ENCODE measurements at regions not wholly inside any gene's neighbourhood (a gene's known extent, or its start where the extent isn't known, plus 50 kb on each side); places are given as distances from the start of the nearest gene placed in this dataset.

GRCh38 chr1:244768804-244769203, 66.7 kb upstream of the COX20 start:
- ChIA-PET CTCF (no interaction called here), POLR2A (ENCODE audit: unreplicated experiment) (no interaction called here)
- no peak overlapping the region for H2AK5ac ChIP-seq (ENCODE audit: low read depth, low read length)
- H2BK15ac ChIP-seq (ENCODE audit: low read depth, low read length) = no peak overlapping the region
- dilution Hi-C loops (cut with HindIII; ENCODE audit: low sequenced_read_pairs, unreplicated experiment) = no loop called here
- H3K14ac ChIP-seq (replicated peaks; ENCODE audit: low read depth, low read length) = no peak overlapping the region
- no peak overlapping the region for H4K8ac ChIP-seq (ENCODE audit: low read depth in 2 of 2, low read length in 2 of 2)
- H3K4me3 ChIP-seq (ENCODE audit: insufficient read depth, low read depth, low read length) = no peak overlapping the region
- no peaks in the 10 kb centered on the region; the same call in 1 of the 2 replicates for H3K9me3 ChIP-seq (ENCODE audit: control insufficient read depth, insufficient read depth, low read length)
- DNase-seq (no peak), ATAC-seq (ENCODE audit: low read depth) (no peak)
- H4K5ac ChIP-seq (ENCODE audit: low read depth, low read length) = no peak overlapping the region
- H3K4ac ChIP-seq (ENCODE audit: low read depth, low read length) = no peak overlapping the region
- H2BK120ac ChIP-seq (ENCODE audit: low read depth, low read length) = no peak overlapping the region
- H4K91ac ChIP-seq (ENCODE audit: insufficient read depth, low read depth, low read length) = no peak overlapping the region
- H4K20me1 ChIP-seq (ENCODE audit: insufficient read depth, low read length) = no peaks in the 10 kb centered on the region
- no peak overlapping the region for H3K4me2 ChIP-seq (ENCODE audit: low read depth, low read length)
- no peak overlapping the region for H3K56ac ChIP-seq (ENCODE audit: extremely low read depth, insufficient read depth, low read length)
- no peaks in the 10 kb centered on the region for H3K4me1 ChIP-seq (ENCODE audit: control insufficient read depth, insufficient read depth, low read length)
- BruUV-seq (replicated peaks) = no TSS peak
- intact Hi-C loops (cut with micrococcal nuclease) = no loop called here
- H2AFZ ChIP-seq (replicated peaks; ENCODE audit: low read length, poor library complexity) = no peak overlapping the region
- no peak overlapping the region for H2BK20ac ChIP-seq (ENCODE audit: low read depth, low read length)
- H3K27me3 ChIP-seq (ENCODE audit: control insufficient read depth, insufficient read depth, low read length) = peaks cover 5% of the 10 kb centered on the region; the same call in 1 of the 2 replicates
- H2AK9ac ChIP-seq (replicated peaks; ENCODE audit: low read depth, low read length, poor library complexity) = no peak overlapping the region
- no peaks in the 10 kb centered on the region for H3K36me3 ChIP-seq (ENCODE audit: control insufficient read depth, insufficient read depth, low read length)
- no CpG with 5 or more reads among the region's 5 CpGs for WGBS, 2 experiments (ENCODE audit: extremely low coverage in 2 of 2, insufficient read length in 1 of 2)
- H3K9me1 ChIP-seq (ENCODE audit: insufficient read depth, low read length) = no peaks in the 10 kb centered on the region; the same call in 1 of the 2 replicates
- TF ChIP-seq BHLHE40 (IDR thresholded peaks at IDR 0.05; ENCODE audit: low read depth, low read length) (no peak), SMC3 (IDR thresholded peaks at IDR 0.05; ENCODE audit: low read depth, low read length) (no peak), USF2 (IDR thresholded peaks at IDR 0.05; ENCODE audit: low read depth, low read length) (no peak), MXI1 (IDR thresholded peaks at IDR 0.05; ENCODE audit: borderline replicate concordance, low read depth, low read length) (no peak), NFE2L2 (IDR thresholded peaks at IDR 0.05; ENCODE audit: low read depth, low read length) (no peak), CHD1 (IDR thresholded peaks at IDR 0.05; ENCODE audit: low read depth, low read length) (no peak), RAD21 (IDR thresholded peaks at IDR 0.05; ENCODE audit: low read length) (no peak), POLR2A (IDR thresholded peaks at IDR 0.05; ENCODE audit: low read depth, low read length) (no peak), RFX5 (IDR thresholded peaks at IDR 0.05; ENCODE audit: low read depth, low read length) (no peak), MAZ (IDR thresholded peaks at IDR 0.05; ENCODE audit: borderline replicate concordance, low read depth, low read length) (no peak), MAFK (IDR thresholded peaks at IDR 0.05; ENCODE audit: low read depth, low read length) (no peak), ELK1 (IDR thresholded peaks at IDR 0.05; ENCODE audit: borderline replicate concordance, low read depth, low read length) (no peak), CTCF (conservative IDR thresholded peaks at IDR 0.05; ENCODE audit: low read depth, low read length) (no peak)
- no peak overlapping the region for H3K18ac ChIP-seq (ENCODE audit: low read depth, low read length)
- in situ Hi-C loops (cut with MboI; ENCODE audit: low sequenced_read_pairs) = no loop called here
- H3K79me1 ChIP-seq (ENCODE audit: low read depth in 1 of 2, low read length in 2 of 2) = no peaks in the 10 kb centered on the region
- H3K23ac ChIP-seq (ENCODE audit: low read depth, low read length) = no peak overlapping the region
- H2BK5ac ChIP-seq (ENCODE audit: low read depth, low read length, poor library complexity, severe bottlenecking) = no peak overlapping the region
- no peak overlapping the region for H3K9ac ChIP-seq (ENCODE audit: low read depth, low read length)
- H3K27ac ChIP-seq (ENCODE audit: insufficient read depth, low read length) = no peak overlapping the region

Data from IMR-90 (cell line).